H1 (cell line): ENCODE measurements at regions not wholly inside any gene's neighbourhood (a gene's known extent, or its start where the extent isn't known, plus 50 kb on each side); places are given as distances from the start of the nearest gene placed in this dataset.

Experiments
- CTCF ChIA-PET: fragments of 300-600 bp; sonication (Branson Sonifier 250); formaldehyde crosslinking; loops from one replicate; lab custom pipeline; 2021; ENCODE audit not compliant: partially characterized antibody; lab: Charles Lee
- POLR2A ChIA-PET: fragments of 300-600 bp; sonication (Branson Sonifier 250); formaldehyde crosslinking; loops from one replicate; lab custom pipeline; 2021; ENCODE audit warnings: inconsistent platforms; ENCODE audit not compliant: partially characterized antibody; lab: Charles Lee
- DNase-seq, 2 experiments: peaks; one replicate each; pipeline versions ENCODE4 v3.0.0 to v3.0.0-alpha.2; 2010 to 2022; ENCODE audit warnings: low spot score in 2 of 2, low read depth in 1 of 2, mixed read lengths in 1 of 2
- FAIRE-seq: peaks from 2 replicates; lab custom pipeline; 2011; peaks lifted over from hg19 to GRCh38; lab: Jason Lieb, UNC
- H2AFZ ChIP-seq: 2 replicates; pipeline ENCODE4 v1.8.1; 2012; ENCODE audit warnings: low read length, inconsistent platforms
- H2AK5ac ChIP-seq: 2 replicates; pipeline ENCODE4 v1.6.1; 2013; ENCODE audit warnings: low read depth, low read length
- H2BK120ac ChIP-seq: replicated peaks from 2 replicates; pipeline ENCODE3; 2013; ENCODE audit warnings: low read depth, low read length, inconsistent platforms
- H2BK12ac ChIP-seq: 2 replicates; pipeline ENCODE4 v1.6.1; 2013; ENCODE audit warnings: low read depth, low read length
- H2BK15ac ChIP-seq: 2 replicates; pipeline ENCODE4 v1.6.1; 2013; ENCODE audit warnings: low read length
- H2BK20ac ChIP-seq: 2 replicates; pipeline ENCODE4 v1.6.1; 2013; ENCODE audit warnings: low read length
- H2BK5ac ChIP-seq: 2 replicates; pipeline ENCODE4 v1.6.1; 2013; ENCODE audit warnings: low read depth, low read length
- H3K14ac ChIP-seq: 2 replicates; pipeline ENCODE4 v1.6.1; 2013; ENCODE audit warnings: inconsistent platforms; ENCODE audit not compliant: insufficient read length
- H3K18ac ChIP-seq: 2 replicates; pipeline ENCODE4 v1.6.1; 2013; ENCODE audit warnings: low read length; ENCODE audit errors: extremely low read depth
- H3K23ac ChIP-seq: 2 replicates; pipeline ENCODE4 v1.6.1; 2013; ENCODE audit warnings: inconsistent platforms; ENCODE audit not compliant: insufficient read length
- H3K23me2 ChIP-seq: 2 replicates; pipeline ENCODE4 v1.6.1; 2013; ENCODE audit warnings: low read depth, low read length
- H3K27ac ChIP-seq: 2 replicates; pipeline ENCODE4 v1.6.1; 2011; ENCODE audit warnings: low read depth, low read length, inconsistent platforms
- H3K27me3 ChIP-seq, 4 experiments: replicated peaks in 1 of 4; 1 replicate in 1 of 4; 2 replicates in 3 of 4; pipeline versions ENCODE4 v1.6.1 to v1.8.1; 2011 to 2013; ENCODE audit warnings: low read length in 3 of 4, mild to moderate bottlenecking in 3 of 4, inconsistent platforms in 2 of 4, mixed read lengths in 2 of 4, moderate library complexity in 1 of 4; ENCODE audit not compliant: control insufficient read depth in 3 of 4, insufficient read depth in 3 of 4; ENCODE audit errors: extremely low read depth in 1 of 4
- H3K36me3 ChIP-seq, 4 experiments: 2 replicates each; pipeline versions ENCODE4 v1.6.1 to v1.8.1; 2011 to 2013; ENCODE audit warnings: mild to moderate bottlenecking in 4 of 4, low read length in 3 of 4, moderate library complexity in 2 of 4, control low read depth in 1 of 4, inconsistent platforms in 1 of 4; ENCODE audit not compliant: insufficient read depth in 4 of 4, control insufficient read depth in 2 of 4
- H3K4ac ChIP-seq: replicated peaks from 2 replicates; pipeline ENCODE3; 2013; ENCODE audit warnings: low read length, low read depth, mixed read lengths, inconsistent platforms; ENCODE audit not compliant: insufficient read length
- H3K4me1 ChIP-seq, 4 experiments: replicated peaks in 1 of 4; 1 replicate in 1 of 4; 2 replicates in 3 of 4; pipeline versions ENCODE4 v1.6.1 to v1.8.1; 2011 to 2013; ENCODE audit warnings: low read length in 3 of 4, inconsistent platforms in 2 of 4, mixed read lengths in 1 of 4; ENCODE audit not compliant: insufficient read depth in 4 of 4, control insufficient read depth in 3 of 4
- H3K4me2 ChIP-seq, 2 experiments: 2 replicates each; pipeline versions ENCODE4 v1.6.1 to v1.8.1; 2011 to 2013; ENCODE audit warnings: low read depth in 2 of 2, low read length in 2 of 2, control low read depth in 1 of 2, inconsistent platforms in 1 of 2, mild to moderate bottlenecking in 1 of 2; ENCODE audit not compliant: insufficient read depth in 1 of 2
- H3K4me3 ChIP-seq, 4 experiments: fragments of 200-600, 300-600 bp in 1 of 4; sonication (generic), shearing (Covaris generic), sonication (Bioruptor Twin) in 1 of 4; 2 replicates each; pipeline versions ENCODE4 v1.5.1 to v1.8.1; 2011 to 2016; ENCODE audit warnings: low read length in 4 of 4, low read depth in 3 of 4, control low read depth in 2 of 4, inconsistent platforms in 2 of 4, mild to moderate bottlenecking in 2 of 4, mixed read lengths in 1 of 4, moderate library complexity in 1 of 4; ENCODE audit not compliant: insufficient read depth in 2 of 4; ENCODE audit errors: extremely low read depth in 1 of 4
- H3K56ac ChIP-seq: replicated peaks from 2 replicates; pipeline ENCODE3; 2013; ENCODE audit warnings: low read depth, mild to moderate bottlenecking, mixed read lengths, low read length, inconsistent platforms; ENCODE audit not compliant: insufficient read length
- H3K79me1 ChIP-seq: 2 replicates; pipeline ENCODE4 v1.6.1; 2013; ENCODE audit warnings: low read depth, low read length, control low read depth
- H3K79me2 ChIP-seq, 2 experiments: 2 replicates each; pipeline versions ENCODE4 v1.6.1 to v1.8.1; 2012 to 2013; ENCODE audit warnings: low read length in 2 of 2, mild to moderate bottlenecking in 2 of 2, inconsistent platforms in 1 of 2; ENCODE audit not compliant: insufficient read depth in 2 of 2, control insufficient read depth in 1 of 2
- H3K9ac ChIP-seq, 4 experiments: replicated peaks in 1 of 4; 1 replicate in 1 of 4; 2 replicates in 3 of 4; pipeline versions ENCODE4 v1.6.1 to v1.8.1; 2011 to 2013; ENCODE audit warnings: low read depth in 3 of 4, low read length in 3 of 4, control low read depth in 2 of 4, mild to moderate bottlenecking in 2 of 4, moderate library complexity in 2 of 4, inconsistent platforms in 1 of 4; ENCODE audit errors: extremely low read depth in 1 of 4
- H3K9me3 ChIP-seq, 2 experiments: 2 replicates each; pipeline versions ENCODE4 v1.6.1 to v1.8.1; 2012 to 2013; ENCODE audit warnings: mild to moderate bottlenecking in 2 of 2, moderate library complexity in 2 of 2, control low read depth in 1 of 2, inconsistent platforms in 1 of 2, low read depth in 1 of 2, low read length in 1 of 2, mixed read lengths in 1 of 2; ENCODE audit not compliant: insufficient read depth in 2 of 2
- H4K20me1 ChIP-seq, 2 experiments: replicated peaks in 1 of 2; 2 replicates each; pipeline versions ENCODE3 to v1.8.1; 2011 to 2013; ENCODE audit warnings: inconsistent platforms in 2 of 2, low read length in 2 of 2, mild to moderate bottlenecking in 1 of 2; ENCODE audit not compliant: insufficient read depth in 2 of 2, control insufficient read depth in 1 of 2
- H4K5ac ChIP-seq: 2 replicates; pipeline ENCODE4 v1.6.1; 2013; ENCODE audit warnings: low read length, low read depth, mixed read lengths, inconsistent platforms; ENCODE audit not compliant: insufficient read length
- H4K8ac ChIP-seq: 2 replicates; pipeline ENCODE4 v1.8.0; 2013; ENCODE audit warnings: mild to moderate bottlenecking, moderate library complexity, low read length, inconsistent platforms; ENCODE audit not compliant: insufficient read depth; ENCODE audit errors: extremely low read depth
- H4K91ac ChIP-seq: replicated peaks from 2 replicates; pipeline ENCODE3; 2013; ENCODE audit warnings: low read length, mixed read lengths, inconsistent platforms; ENCODE audit not compliant: insufficient read length
- ASH2L ChIP-seq: fragments of 200-600, 300-600 bp; sonication (generic); IDR thresholded peaks from one replicate; pipeline ENCODE4 v1.7.1; 2017; ENCODE audit warnings: low read length
- ATF3 ChIP-seq: IDR thresholded peaks from 2 replicates; pipeline ENCODE4 v1.6.1; 2011; ENCODE audit warnings: low read depth, mild to moderate bottlenecking, low read length; ENCODE audit not compliant: insufficient read depth
- CBX5 ChIP-seq: fragments of 300-800, 300-1000 bp; sonication (generic); IDR thresholded peaks from 2 replicates; pipeline ENCODE4 v1.7.1; 2016; ENCODE audit warnings: antibody characterized with exemption, low read length, low read depth
- CHD2 ChIP-seq: IDR thresholded peaks from 2 replicates; pipeline ENCODE4 v1.6.1; 2012; ENCODE audit warnings: low read length, improper control_type of control experiment
- E2F6 ChIP-seq: IDR thresholded peaks from 2 replicates; pipeline ENCODE4 v1.6.1; 2012; ENCODE audit warnings: inconsistent platforms
- GABPA ChIP-seq: IDR thresholded peaks from 2 replicates; pipeline ENCODE4 v1.6.1; 2011; ENCODE audit warnings: mild to moderate bottlenecking, low read length, moderate library complexity, borderline replicate concordance; ENCODE audit not compliant: insufficient read depth
- PHF8 ChIP-seq: fragments of 200-600 bp; sonication (generic); conservative IDR thresholded peaks from 2 replicates; pipeline ENCODE4 v1.7.1; 2012; ENCODE audit warnings: low read depth, mild to moderate bottlenecking, inconsistent platforms, low read length, moderate library complexity
- RXRA ChIP-seq: IDR thresholded peaks from 2 replicates; pipeline ENCODE4 v1.6.1; 2011; ENCODE audit warnings: low read depth, mild to moderate bottlenecking, low read length, moderate library complexity; ENCODE audit not compliant: insufficient read depth
- SIRT6 ChIP-seq: IDR thresholded peaks from one replicate; pipeline ENCODE4 v1.7.1; 2012; ENCODE audit warnings: low read length, inconsistent platforms
- SUZ12 ChIP-seq: fragments of 200-600 bp; sonication (generic); IDR thresholded peaks from 2 replicates; pipeline ENCODE4 v1.6.1; 2012; ENCODE audit warnings: mild to moderate bottlenecking, inconsistent platforms, low read length, moderate library complexity, mixed read lengths
- TAF7 ChIP-seq: optimal IDR thresholded peaks from 2 replicates; pipeline ENCODE3; 2011; ENCODE audit warnings: low read depth, mild to moderate bottlenecking, inconsistent platforms, low read length, moderate library complexity, borderline replicate concordance
- USF2 ChIP-seq: IDR thresholded peaks from 2 replicates; pipeline ENCODE4 v1.6.1; 2011; ENCODE audit warnings: low read length, improper control_type of control experiment
- WGBS, 2 experiments: shearing (Covaris generic) in 1 of 2; methylation state at CpG; one replicate each; pipeline versions ENCODE4 v1.1.6 to v1.1.7; 2013 to 2015; ENCODE audit warnings: low lambda C conversion rate in 2 of 2, mixed read lengths in 2 of 2, inconsistent platforms in 1 of 2, low coverage in 1 of 2, missing lambda C conversion rate in 1 of 2; ENCODE audit not compliant: insufficient replicate concordance in 2 of 2, insufficient coverage in 1 of 2, insufficient read length in 1 of 2; ENCODE audit errors: extremely low coverage in 1 of 2, missing lambda C conversion rate in 1 of 2; 5-methylcytosine and 5-hydroxymethylcytosine counted together

GRCh38 chr20:21643417-21643816, 62.0 kb upstream of the PAX1 start:
- Histone ChIP-seq H3K9me3 (no peaks in the 10 kb centered on the region), H4K91ac (no peak overlapping the region), H3K18ac (no peak overlapping the region), H2AK5ac (0 out of 2 replicates have a peak overlapping the region, but pooled peaks have one; percentile 15), H3K79me1 (no peaks in the 10 kb centered on the region), H2BK20ac (no peak overlapping the region), H4K8ac (no peak overlapping the region), H3K23me2 (no peaks in the 10 kb centered on the region), H3K36me3 (no peaks in the 10 kb centered on the region), H2BK12ac (no peak overlapping the region), H4K5ac (no peak overlapping the region), H3K4me2 (no peak overlapping the region), H3K79me2 (no peaks in the 10 kb centered on the region), H3K14ac (no peak overlapping the region), H4K20me1 (peaks cover 0 to 2% of the 10 kb centered on the region in 2 experiments), H2BK5ac (0 out of 2 replicates have a peak overlapping the region, but pooled peaks have one; percentile 24), H3K4ac (no peak overlapping the region), H3K9ac (no peak overlapping the region), H3K23ac (no peak overlapping the region), H3K56ac (no peak overlapping the region), H3K4me3 (no peak overlapping the region), H3K27me3 (peaks cover 0 to 2% (median 1%) of the 10 kb centered on the region in 4 experiments; a peak in 2 of 7 replicates), H2BK120ac (peak overlapping the region; percentile 71), H3K27ac (no peak overlapping the region), H2AFZ (no peak overlapping the region), H3K4me1 (no peaks in the 10 kb centered on the region; a peak in 1 of 7 replicates), H2BK15ac (no peak overlapping the region)
- FAIRE-seq, result no peak
- DNase-seq, result no peak
- 89% methylated on average over 6 of the region's 6 CpGs; no CpG with 5 or more reads in 1 of the 2 experiments for WGBS, 2 experiments
- ChIA-PET POLR2A (no interaction called here), CTCF (interaction anchor here (0.8 to 5.3 kb wide), 7 partner anchors 10 to 830 kb away, joined by 3 to 77 read pairs (median 6); no protein-coding TSS in a partner anchor)
- no peak for TF ChIP-seq CHD2
- no peak for TF ChIP-seq SIRT6
- TF ChIP-seq TAF7, result no peak
- no peak for TF ChIP-seq ATF3
- TF ChIP-seq SUZ12, result no peak
- TF ChIP-seq RXRA, result no peak
- no peak for TF ChIP-seq USF2
- no peak for TF ChIP-seq CBX5
- TF ChIP-seq PHF8, result no peak
- TF ChIP-seq GABPA, result no peak
- no peak for TF ChIP-seq E2F6
- TF ChIP-seq ASH2L, result no peak
